ENCODE measurements at regions not wholly inside any gene's neighbourhood (a gene's known extent, or its start where the extent isn't known, plus 50 kb on each side); places are given as distances from the start of the nearest gene placed in this dataset.

GRCh38 chr13:61148211-61148610 is 267.4 kb downstream of the PCDH20 start:
- ChIA-PET POLR2A (no interaction called here), CTCF (no interaction called here)
- TF ChIP-seq, protein P1, sequence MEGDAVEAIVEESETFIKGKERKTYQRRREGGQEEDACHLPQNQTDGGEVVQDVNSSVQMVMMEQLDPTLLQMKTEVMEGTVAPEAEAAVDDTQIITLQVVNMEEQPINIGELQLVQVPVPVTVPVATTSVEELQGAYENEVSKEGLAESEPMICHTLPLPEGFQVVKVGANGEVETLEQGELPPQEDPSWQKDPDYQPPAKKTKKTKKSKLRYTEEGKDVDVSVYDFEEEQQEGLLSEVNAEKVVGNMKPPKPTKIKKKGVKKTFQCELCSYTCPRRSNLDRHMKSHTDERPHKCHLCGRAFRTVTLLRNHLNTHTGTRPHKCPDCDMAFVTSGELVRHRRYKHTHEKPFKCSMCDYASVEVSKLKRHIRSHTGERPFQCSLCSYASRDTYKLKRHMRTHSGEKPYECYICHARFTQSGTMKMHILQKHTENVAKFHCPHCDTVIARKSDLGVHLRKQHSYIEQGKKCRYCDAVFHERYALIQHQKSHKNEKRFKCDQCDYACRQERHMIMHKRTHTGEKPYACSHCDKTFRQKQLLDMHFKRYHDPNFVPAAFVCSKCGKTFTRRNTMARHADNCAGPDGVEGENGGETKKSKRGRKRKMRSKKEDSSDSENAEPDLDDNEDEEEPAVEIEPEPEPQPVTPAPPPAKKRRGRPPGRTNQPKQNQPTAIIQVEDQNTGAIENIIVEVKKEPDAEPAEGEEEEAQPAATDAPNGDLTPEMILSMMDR (IDR thresholded peaks at IDR 0.05; ENCODE audit: insufficient read depth, low read length, missing control alignments), result no peak
- no peak overlapping the region for H3K4me3 ChIP-seq (ENCODE audit: low read depth, low read length)
- no peak for DNase-seq (ENCODE audit: low read depth, low spot score)

GRCh38 chr13:61146571-61146970 is 269.1 kb downstream of the PCDH20 start:
- POLR2A ChIA-PET, result no interaction called here
- TF ChIP-seq, protein P1 (IDR thresholded peaks at IDR 0.05; ENCODE audit: insufficient read depth, low read length, missing control alignments), result no peak

GRCh38 chr13:61146158-61146557 is 269.5 kb downstream of the PCDH20 start:
- ChIA-PET POLR2A (no interaction called here), CTCF (no interaction called here)
- TF ChIP-seq, protein P1 (IDR thresholded peaks at IDR 0.05; ENCODE audit: insufficient read depth, low read length, missing control alignments), result no peak
- no peak overlapping the region for H3K4me3 ChIP-seq (ENCODE audit: low read depth, low read length)
- no peak for DNase-seq (ENCODE audit: low read depth, low spot score)

More at GRCh38 chr13:61146571-61146970, 269.1 kb downstream of the PCDH20 start:
- CTCF ChIA-PET, result no interaction called here
- DNase-seq (ENCODE audit: low read depth, low spot score), result no peak
- no peak overlapping the region for H3K4me3 ChIP-seq (ENCODE audit: low read depth, low read length)

- H3K4me3 ChIP-seq (ENCODE audit: low read depth, low read length), result no peak overlapping the region
- TF ChIP-seq, protein P1 (IDR thresholded peaks at IDR 0.05; ENCODE audit: insufficient read depth, low read length, missing control alignments), result no peak
- ChIA-PET CTCF (no interaction called here), POLR2A (no interaction called here)
- DNase-seq (ENCODE audit: low read depth, low spot score), result no peak
These were observed 270.6 kb downstream of the PCDH20 start for GRCh38 chr13:61144834-61145593.

DNA sequence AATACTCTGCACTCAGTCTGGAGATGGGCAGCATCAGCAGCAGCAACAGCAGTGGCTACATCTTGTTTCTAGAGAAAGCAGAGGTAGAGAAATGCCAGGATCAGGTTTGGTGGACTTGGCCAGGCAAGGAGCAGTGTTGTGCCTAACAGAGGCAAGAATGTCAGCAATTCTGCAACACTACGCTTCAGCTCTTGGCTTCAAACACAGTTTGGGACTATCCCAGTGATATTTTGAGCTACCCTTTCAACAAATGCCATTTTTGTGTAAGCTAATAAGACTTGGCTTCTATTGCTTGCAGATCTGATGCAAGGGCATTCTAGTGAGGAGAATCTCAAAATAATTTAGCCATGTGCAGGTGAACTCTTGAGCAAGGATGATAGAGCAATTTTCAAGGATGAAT is 271.3 kb downstream of the PCDH20 start:
- CTCF ChIA-PET, result no interaction called here
- TF ChIP-seq, protein P1 (IDR thresholded peaks at IDR 0.05; ENCODE audit: insufficient read depth, low read length, missing control alignments), result no peak
- no peak for DNase-seq (ENCODE audit: low read depth, low spot score)
- POLR2A ChIA-PET, result no interaction called here
- H3K4me3 ChIP-seq (ENCODE audit: low read depth, low read length), result no peak overlapping the region

- H3K4me3 ChIP-seq (ENCODE audit: low read depth, low read length), result no peak overlapping the region
- POLR2A ChIA-PET, result no interaction called here
- DNase-seq (ENCODE audit: low read depth, low spot score), result no peak
- TF ChIP-seq, protein P1 (IDR thresholded peaks at IDR 0.05; ENCODE audit: insufficient read depth, low read length, missing control alignments), result no peak
- CTCF ChIA-PET, result no interaction called here
These were observed 273.1 kb downstream of the PCDH20 start for GRCh38 chr13:61142506-61142905.

All from AG04449 (cell line).